ENCODE measurements at regions not wholly inside any gene's neighbourhood (a gene's known extent, or its start where the extent isn't known, plus 50 kb on each side); places are given as distances from the start of the nearest gene placed in this dataset.
"Not testable (repeated sequence)": the region's sequence is repeated elsewhere in the genome, so short reads cannot be mapped to it uniquely, and the experiment has no call there.

DNA sequence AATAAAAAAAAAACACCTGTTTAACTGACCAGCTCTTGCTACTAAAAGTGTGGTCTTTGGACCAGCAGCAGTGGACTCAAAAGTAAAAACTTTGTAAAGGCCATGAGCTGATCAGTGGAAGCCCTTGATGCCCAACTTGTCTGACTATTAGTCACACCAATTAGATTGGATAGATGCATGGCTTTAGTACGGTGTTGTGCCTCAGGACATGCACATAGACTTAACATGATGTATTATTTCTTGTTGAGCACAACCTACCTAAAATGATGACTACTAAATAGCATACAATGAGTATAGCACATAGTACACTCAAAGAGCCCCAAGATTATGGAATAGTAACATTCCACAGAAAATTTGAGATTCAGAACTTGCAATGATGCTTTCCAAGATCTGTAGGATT lies 95.1 kb upstream of the FIBIN start:
- DNase-seq (ENCODE audit: low spot score): no peak

DNA sequence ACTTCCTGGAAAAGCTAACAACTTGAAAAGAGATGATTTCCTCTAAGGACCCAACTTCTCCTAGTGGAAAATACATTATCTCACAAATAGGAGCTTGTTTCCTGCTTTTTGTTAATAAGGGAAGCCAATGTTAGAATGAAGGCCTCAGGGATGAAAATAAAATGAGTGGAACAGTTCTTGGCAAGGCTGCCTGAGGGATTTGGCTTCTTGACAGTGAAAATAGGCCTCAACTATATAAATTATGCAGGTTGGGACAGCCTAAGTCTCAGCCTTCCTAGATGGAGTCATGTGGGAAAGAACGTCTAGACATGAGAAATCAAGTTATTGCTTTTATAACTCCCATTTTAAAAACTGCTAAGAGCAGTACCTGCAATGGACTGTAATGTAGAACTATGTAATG lies 92.8 kb upstream of the FIBIN start:
- DNase-seq (ENCODE audit: low spot score): no peak

DNA sequence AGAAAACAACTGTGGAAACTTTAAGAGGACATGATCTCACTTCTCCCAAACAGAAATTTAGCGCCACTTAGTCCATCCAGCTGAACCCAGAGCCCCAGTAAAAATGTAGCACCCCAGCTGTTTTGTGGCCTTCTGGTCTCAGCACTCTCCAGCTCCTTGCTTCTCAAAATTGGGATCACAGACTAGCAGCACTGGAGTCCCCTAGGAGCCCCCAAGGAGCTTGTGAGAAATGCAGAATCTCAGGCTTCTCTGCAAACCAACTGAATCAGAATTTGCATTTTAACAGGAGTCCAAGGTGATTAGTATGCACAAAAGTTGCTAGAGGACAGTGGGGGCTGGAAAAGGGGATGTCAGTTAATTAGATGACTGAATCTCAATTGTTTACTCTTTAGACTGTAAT lies 89.8 kb upstream of the FIBIN start:
- DNase-seq (ENCODE audit: low spot score): no peak

DNA sequence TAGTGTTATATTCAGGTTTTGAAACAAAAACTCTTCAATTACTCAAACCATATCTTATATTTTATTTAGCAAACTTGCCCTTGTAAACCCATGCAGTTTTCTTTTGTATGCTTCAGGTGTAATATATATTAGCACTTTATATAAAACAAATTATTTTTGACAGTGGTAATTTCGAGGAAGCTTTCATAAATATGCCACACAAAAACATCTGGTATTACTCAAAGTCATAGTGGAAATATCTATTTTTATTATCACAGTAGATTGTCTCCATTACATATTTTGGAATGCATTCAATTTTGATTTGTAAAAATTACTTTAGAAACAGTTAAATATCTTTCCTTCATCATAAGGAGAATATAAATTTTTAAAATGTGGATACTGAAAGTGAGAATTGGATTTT lies 89.1 kb upstream of the FIBIN start:
- no peak for DNase-seq (ENCODE audit: low spot score)

DNA sequence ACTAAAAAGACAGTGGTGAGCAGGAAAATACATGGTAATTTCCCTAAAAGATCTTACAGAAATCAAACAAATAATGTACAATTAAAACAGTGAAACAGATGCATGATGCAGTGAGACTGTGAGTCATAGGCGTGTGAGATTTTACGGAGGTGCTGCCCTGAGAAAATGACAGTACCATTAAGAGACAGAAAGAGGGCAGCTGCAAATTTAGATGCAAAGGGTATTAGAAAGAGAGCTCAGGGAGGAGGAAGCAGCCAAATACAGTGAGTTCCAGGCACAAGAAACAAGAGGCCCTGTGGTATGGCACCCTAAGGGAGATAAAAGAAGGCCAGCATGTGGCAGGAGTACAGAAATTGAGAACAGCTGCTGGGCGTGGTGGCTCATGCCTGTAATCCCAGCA lies 88.5 kb upstream of the FIBIN start:
- no peak for DNase-seq (ENCODE audit: low spot score)

DNA sequence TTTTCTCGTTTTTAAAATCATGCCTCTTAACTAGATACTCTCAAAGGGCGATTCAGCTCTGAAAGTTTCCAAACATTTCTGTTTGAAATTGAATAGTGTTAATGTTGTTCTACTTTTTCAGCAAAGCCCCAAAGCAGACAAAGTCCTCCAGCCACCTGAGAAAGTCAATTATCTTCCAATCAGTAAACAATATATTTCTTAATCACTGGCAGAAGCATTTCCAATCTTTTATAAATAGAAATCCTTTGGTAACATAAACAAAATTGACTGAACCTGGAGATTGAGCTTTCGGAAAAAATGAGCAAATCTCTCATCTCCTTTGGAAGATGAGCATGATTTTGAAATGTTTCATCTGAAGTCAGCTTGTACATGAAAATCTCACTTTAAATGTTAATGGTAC lies 84.4 kb upstream of the FIBIN start:
- DNase-seq (ENCODE audit: low spot score): no peak

DNA sequence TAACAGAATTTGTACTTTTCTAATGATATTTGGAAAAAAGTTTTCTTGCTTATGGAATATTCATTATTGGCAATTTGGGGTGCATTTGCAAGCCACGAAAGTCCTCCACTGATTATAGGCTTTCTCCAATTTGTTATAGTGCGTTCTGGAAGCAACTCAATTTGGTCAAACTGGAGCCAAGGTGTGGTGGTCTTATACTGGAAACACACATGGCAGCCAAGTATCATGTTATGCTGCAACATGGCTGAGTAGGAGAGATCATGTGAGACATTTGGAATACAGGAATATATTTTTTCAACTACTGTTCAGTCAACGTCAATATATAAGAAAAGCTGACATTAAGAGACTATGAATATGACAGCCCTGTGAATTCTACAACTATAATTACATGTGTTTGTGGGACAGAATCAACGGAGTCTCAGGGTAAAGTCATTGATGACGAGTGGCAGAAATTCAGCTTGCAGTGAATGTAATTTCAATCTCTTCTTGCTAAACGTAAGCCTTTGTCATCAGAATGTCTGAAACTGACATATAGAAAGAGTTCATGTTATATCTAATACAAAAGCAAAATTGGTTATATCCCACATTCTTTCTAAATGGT lies 83.8 kb upstream of the FIBIN start:
- DNase-seq (ENCODE audit: low spot score): no peak

DNA sequence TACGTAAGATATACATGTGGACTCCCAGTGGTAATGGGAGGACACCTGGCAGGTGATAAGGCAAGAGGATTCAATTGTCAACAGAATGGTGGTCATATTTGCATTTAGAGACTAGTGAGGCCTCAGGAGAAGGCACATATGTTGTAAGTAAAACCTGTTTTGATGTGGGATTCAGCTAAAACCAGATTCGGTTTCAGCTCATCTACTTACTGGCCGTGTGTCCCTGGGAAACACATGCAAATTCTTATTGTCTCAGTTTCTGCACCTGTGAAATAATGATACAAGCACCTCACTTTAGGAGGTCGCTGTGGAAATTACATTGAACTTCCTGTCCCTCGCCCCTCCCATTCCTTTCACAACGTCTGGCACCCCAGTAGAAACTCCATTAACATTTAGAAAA lies 78.9 kb upstream of the FIBIN start:
- DNase-seq (ENCODE audit: low spot score): no peak

DNA sequence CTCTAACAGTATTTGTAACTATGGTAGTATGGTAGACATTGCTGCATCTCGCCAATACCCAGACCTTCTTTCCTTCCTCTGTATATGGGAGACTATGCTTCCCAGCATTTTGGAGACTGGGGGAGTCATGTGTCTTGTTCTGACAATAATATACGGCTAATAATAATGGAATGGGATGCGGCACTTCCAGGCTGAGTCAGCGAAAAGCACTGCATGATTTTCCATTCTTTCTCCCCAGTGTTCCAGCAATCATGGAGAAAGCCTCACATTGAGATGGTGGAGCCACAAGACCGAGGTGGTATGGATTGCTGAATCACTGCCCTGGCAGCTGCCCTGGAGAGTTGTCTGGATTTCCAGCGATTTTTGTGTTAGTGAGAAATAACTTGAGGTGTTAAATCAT lies 77.1 kb upstream of the FIBIN start:
- no peak for DNase-seq (ENCODE audit: low spot score)

DNA sequence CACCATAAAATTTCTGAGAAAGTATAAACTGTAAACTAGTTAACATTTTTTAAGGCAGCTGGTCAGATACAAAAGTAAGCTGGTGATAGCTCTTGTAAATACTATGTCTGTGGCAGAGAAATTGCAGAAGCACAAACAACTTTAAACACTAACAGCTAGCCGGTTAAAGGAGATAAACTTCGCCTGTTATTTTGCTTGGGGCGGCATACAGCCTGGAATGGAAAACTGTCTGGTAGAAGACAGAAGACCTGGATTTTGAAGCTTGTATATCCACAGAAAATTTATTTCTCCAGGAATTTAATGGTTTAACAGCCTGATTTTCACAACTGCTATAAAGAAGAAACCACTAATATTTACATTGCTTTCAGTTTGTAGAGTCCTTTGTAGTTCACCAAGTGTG lies 65.3 kb upstream of the FIBIN start:
- DNase-seq (ENCODE audit: low spot score): no peak

DNA sequence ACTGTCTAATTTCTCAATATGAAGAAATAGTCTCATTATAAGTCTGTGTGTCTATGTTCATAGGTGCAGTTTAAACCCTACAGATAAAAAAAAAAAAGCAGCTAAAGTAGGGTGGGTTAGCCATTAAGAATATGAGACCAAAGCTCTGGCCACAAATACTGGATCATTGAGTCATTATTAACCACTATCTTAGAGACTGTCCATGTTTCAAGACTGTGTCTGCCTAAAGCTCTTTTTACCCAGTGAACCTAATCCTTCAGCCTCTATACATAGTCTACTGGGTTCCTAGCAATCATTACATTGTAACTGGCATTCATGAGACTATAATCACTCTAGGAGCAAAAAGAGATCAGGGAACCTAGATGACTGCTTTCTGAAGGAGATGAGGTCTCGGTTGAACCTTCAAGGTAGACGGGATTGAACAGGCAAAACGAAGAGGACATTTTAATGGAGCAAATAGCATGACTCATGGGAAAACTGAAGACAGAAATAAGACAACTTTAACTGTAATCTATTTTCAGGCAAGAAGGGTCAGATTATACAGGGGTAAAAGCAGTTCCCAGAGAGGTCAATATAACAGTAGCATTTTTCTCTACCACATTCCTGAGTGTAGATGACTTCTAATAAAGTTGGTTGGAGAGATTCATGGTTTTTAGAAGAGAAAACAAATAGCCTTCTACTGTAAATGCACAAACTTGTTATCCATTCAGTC lies 64.0 kb upstream of the FIBIN start:
- no peak for DNase-seq (ENCODE audit: low spot score)

DNA sequence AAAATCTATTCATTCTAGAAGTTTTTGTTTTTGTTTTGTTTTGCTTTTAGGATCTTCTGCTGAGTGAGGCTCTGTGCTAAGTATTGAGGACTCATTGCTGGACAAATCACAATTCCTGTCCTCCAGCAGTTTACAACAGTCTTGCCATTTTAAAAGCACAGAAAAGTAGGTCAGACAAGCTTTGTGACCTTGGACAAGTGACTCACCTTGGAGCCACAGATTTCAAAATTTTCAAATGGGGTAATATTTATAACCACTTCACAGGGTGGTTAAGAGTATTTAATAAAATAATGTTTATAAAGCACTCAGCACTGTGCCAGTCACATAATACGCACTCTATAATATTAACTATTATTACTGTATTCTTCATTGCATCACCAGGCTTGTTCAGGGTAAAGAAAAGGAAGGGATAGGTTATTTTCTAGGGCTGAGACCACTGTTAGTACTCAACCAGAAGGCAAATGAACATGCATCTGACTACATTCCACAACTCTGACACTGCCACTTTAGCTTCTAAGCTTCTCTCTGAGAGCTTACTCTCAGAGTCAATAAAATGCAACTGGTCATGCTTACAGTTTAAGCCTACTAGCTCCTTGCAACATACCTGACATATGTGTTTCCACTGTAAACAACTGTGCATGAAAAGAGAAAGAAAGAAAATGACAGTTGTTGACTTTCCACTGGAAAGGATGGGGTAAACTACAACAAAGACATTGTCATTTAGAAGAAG lies 63.2 kb upstream of the FIBIN start:
- DNase-seq (ENCODE audit: low spot score): no peak

DNA sequence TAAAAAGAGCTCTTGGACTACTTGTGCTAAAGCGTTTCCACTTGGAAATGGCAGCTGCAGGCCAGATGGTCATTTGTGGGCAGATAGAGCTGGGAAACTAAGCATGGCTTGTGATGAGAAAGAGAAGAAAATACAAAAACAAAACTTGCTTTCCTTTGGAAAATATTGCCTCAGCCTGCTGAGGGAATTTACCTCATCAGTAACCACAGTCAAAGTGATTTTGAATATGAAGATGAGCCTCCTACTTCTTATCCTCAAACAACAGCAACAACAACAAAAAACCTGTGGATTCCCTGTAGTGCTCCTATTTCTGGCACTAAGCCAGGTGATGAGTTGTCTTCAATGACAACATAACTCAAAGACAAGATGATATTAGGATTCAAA lies 62.7 kb upstream of the FIBIN start:
- DNase-seq (ENCODE audit: low spot score): no peak

DNA sequence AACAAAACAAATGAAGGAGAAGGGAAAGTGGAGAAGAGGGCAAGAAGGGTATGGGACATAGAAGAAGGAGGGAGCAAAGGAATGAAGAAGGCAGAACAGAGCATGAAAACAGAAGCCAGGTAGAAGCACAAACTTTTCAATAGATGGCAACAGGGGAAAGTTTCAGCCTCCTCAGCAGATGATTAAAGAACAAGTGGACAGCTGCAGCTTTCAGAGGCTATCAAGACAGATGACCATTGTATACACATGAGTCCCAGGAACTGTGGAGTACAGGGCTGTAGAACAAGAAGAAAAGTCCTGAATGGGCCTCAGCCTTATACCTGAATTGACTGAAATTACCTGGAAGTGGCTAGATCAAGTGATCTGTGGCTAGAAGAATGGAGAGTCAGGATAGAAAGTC lies 62.0 kb upstream of the FIBIN start:
- no peak for DNase-seq (ENCODE audit: low spot score)

DNA sequence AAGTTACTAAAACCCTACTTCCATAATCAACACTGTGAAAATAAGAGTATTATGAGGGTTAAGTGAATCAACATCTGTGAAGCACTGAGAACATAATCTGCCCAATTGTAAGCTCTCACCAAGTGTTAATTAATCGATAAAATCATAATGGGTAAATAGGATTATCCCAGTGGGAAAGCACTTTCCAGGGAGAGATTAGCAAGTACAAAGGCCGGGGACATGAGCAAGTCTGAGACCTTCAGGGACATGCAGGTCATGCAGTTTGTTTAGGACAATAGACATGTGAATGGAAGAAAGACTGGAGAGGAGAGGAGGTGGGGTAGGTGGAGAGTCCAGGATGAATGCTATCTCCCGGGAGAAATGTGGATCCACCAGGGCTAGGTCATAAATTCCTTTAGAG lies 57.8 kb upstream of the FIBIN start:
- DNase-seq (ENCODE audit: low spot score): no peak

DNA sequence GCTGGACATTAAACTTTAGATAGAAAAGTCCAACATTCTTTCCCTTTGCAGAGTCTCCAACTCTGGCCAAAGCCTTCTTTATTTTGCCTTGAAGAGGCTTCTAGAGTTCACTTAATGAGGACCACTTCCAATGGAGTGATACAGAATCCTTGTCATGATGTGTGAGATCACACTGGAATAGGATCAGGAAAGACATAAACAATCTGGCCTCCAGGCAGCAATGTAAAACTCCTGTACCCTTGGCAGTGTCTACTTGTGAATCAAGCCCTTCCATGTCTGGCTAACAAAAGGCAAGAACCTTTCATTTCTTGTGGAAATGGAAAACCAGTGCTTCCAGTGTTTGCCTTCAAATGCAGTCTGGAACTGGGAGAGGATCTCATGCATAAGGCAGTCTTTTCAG lies 56.5 kb upstream of the FIBIN start:
- DNase-seq (ENCODE audit: low spot score): no peak

DNA sequence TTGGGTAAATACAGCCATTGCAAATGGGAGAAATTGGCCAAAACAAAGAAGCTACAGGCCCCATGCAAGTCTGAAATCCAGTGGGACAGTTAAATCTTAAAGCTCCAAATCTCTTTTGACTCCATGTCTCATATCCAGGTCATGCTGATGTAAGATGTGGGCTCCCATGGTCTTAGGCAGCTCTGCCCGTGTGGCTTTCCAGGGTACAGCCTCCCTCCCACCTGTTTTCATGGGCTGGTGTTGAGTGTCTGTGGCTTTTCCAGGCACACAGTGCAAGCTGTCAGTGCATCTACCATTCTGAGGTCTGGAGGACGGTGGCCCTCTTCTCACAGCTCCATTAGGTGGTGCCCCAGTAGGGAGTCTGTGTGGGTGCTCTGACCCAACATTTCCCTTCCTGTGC lies 53.4 kb upstream of the FIBIN start:
- DNase-seq (ENCODE audit: low spot score): not testable (repeated sequence)

DNA sequence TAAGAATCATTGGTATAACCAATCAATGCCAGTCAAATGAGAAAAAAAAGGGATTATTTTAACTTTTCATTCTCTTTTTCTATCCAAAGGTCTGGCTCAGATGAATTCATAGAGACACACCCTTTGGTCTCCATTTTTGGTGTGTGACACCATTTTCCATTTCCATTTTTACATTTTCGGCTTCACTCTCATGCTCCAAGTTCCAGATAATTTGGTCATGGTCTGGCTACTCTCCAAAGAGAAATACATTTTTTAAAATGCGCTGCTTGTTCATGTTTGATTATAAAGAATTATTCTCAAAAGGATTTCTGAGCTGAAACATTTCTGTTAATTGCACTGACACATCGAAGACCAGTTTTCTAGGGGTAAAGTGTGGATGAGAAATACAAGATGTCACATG lies 51.6 kb upstream of the FIBIN start:
- no peak for DNase-seq (ENCODE audit: low spot score)

DNA sequence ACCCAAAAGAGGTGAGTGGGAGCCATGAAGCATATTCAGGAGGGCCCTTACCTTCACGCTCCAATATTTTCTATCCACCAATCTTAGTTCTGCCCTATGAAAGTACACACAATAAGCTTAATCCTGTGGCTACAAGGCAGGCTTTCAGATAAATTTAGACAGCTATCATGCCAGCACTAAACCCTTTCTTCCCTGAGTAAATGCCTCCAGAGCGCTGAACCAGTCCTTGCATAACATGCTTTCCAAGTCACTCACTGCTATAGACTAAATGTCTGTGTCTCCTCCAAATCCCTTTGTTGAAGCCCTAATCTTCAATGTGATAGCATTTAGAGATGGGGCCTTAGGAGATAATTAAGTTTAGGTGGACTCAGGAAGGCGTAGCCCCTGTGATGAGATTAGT lies 50.3 kb upstream of the FIBIN start:
- DNase-seq (ENCODE audit: low spot score): no peak
